ENCODE measurements at regions not wholly inside any gene's neighbourhood (a gene's known extent, or its start where the extent isn't known, plus 50 kb on each side); places are given as distances from the start of the nearest gene placed in this dataset.

- H3K4me3 ChIP-seq: no peak overlapping the region
- intact Hi-C loops (cut with DNase I, micrococcal nuclease): no loop called here
- no peak for ATAC-seq
- no peak for TF ChIP-seq CTCF (IDR thresholded peaks at IDR 0.05)
- H3K36me3 ChIP-seq (ENCODE audit: low read depth): no peaks in the 10 kb centered on the region
- DNase-seq: no peak
- no peaks in the 10 kb centered on the region for H3K9me3 ChIP-seq
- peaks cover 17% of the 10 kb centered on the region for H3K4me1 ChIP-seq (ENCODE audit: low read depth)
Observed at GRCh38 chr6:156717542-156717941, 59.6 kb upstream of the ARID1B start.

- Histone ChIP-seq H3K4me3 (no peak overlapping the region), H3K36me3 (ENCODE audit: low read depth) (no peaks in the 10 kb centered on the region), H3K9me3 (no peaks in the 10 kb centered on the region), H3K4me1 (ENCODE audit: low read depth) (peaks cover 7% of the 10 kb centered on the region)
- no peak for TF ChIP-seq CTCF (IDR thresholded peaks at IDR 0.05)
- no peak for DNase-seq
- no peak for ATAC-seq
- intact Hi-C loops (cut with DNase I, micrococcal nuclease): no loop called here
Observed at GRCh38 chr6:156715839-156716238, 61.3 kb upstream of the ARID1B start.

- no peak for DNase-seq
- no peak for ATAC-seq
- Histone ChIP-seq H3K4me3 (no peak overlapping the region), H3K4me1 (ENCODE audit: low read depth) (no peaks in the 10 kb centered on the region), H3K36me3 (ENCODE audit: low read depth) (no peaks in the 10 kb centered on the region), H3K9me3 (no peaks in the 10 kb centered on the region)
- TF ChIP-seq CTCF (IDR thresholded peaks at IDR 0.05): no peak
- intact Hi-C loops (cut with DNase I, micrococcal nuclease): no loop called here
Observed at GRCh38 chr6:156713548-156713947, 63.6 kb upstream of the ARID1B start.

- Histone ChIP-seq H3K4me3 (no peak overlapping the region), H3K4me1 (ENCODE audit: low read depth) (no peaks in the 10 kb centered on the region), H3K36me3 (ENCODE audit: low read depth) (no peaks in the 10 kb centered on the region), H3K9me3 (no peaks in the 10 kb centered on the region)
- DNase-seq (no peak), ATAC-seq (no peak)
- intact Hi-C loops (cut with DNase I, micrococcal nuclease): no loop called here
- no peak for TF ChIP-seq CTCF (IDR thresholded peaks at IDR 0.05)
Observed at GRCh38 chr6:156710479-156710878, 66.7 kb upstream of the ARID1B start.

- no peak for ATAC-seq
Observed at GRCh38 chr6:156707818-156708217, 69.4 kb upstream of the ARID1B start.

More at GRCh38 chr6:156707818-156708217, 69.4 kb upstream of the ARID1B start:
- intact Hi-C loops (cut with DNase I, micrococcal nuclease): no loop called here
- no peak for DNase-seq
- H3K36me3 ChIP-seq (ENCODE audit: low read depth): no peaks in the 10 kb centered on the region
- H3K9me3 ChIP-seq: no peaks in the 10 kb centered on the region
- no peaks in the 10 kb centered on the region for H3K4me1 ChIP-seq (ENCODE audit: low read depth)
- no peak overlapping the region for H3K4me3 ChIP-seq
- TF ChIP-seq CTCF (IDR thresholded peaks at IDR 0.05): no peak

All from mucosa of descending colon (tissue), 3 donors.